ENCODE measurements at regions not wholly inside any gene's neighbourhood (a gene's known extent, or its start where the extent isn't known, plus 50 kb on each side); places are given as distances from the start of the nearest gene placed in this dataset.

DNA sequence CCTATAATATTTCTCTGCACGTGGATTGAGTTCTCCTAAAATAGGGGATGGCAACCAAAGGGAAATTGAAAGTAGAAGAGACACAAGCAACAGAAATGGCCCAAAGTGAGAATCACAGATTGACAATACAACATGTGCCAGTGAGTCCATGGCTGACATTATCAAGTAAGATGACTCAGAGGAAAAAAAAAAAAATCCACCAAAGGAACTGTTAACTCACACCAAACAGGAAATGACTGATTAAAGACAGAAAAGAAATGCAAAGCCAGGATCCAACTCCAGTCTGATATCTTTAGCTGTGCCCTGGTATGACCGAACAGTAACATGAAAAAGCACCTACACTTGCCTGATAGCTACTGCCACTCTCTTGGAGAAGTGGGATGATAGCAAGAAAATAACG lies 485.0 kb downstream of the PRKD1 start:
- DNase-seq (ENCODE audit: low read depth in 4 of 4, low spot score in 3 of 4): no peak

GRCh38 chr14:29444216-29444615 lies 483.4 kb downstream of the PRKD1 start:
- no peak for DNase-seq (ENCODE audit: low read depth in 4 of 4, low spot score in 3 of 4)

GRCh38 chr14:29444805-29445204 lies 482.8 kb downstream of the PRKD1 start:
- DNase-seq (ENCODE audit: low read depth in 4 of 4, low spot score in 3 of 4): no peak

DNA sequence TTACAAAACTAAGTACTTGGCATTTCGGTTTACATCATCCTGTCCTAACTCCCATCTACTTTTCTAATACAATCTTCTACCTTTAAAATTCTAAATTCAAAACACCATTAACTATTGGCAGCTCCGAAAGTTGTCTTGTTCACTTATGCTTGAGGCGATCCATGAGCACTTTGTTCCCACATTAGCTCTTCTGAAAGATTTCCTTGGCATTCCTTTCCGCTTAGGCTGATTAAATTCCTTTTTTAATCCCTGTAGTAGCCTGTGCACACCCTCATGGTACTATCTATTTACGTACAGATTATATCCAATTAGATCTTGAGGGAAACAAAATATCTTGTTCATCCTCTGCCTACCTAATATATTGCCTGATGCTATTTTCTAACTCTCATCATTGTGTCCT lies 480.7 kb downstream of the PRKD1 start:
- DNase-seq (ENCODE audit: low read depth in 4 of 4, low spot score in 3 of 4): no peak

DNA sequence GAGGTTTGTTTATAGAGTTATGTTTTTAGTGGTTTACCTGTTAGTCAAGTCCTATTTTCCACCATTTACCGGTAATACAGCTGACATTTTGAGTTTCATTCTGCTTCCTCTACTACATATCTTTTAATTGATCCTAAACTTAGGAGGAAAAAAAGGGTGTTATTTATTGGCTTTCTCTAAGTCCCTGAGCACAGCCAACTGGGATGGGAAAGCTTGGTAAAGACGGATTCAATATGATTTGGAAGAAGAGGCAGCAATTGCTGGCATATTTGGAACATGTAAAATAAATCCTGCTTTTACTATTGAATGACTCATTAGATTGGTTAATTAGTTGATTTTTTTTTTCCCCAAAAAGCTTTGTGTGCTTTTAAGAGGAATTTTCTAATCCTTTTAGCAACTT lies 475.7 kb downstream of the PRKD1 start:
- DNase-seq (ENCODE audit: low read depth in 4 of 4, low spot score in 3 of 4): no peak

DNA sequence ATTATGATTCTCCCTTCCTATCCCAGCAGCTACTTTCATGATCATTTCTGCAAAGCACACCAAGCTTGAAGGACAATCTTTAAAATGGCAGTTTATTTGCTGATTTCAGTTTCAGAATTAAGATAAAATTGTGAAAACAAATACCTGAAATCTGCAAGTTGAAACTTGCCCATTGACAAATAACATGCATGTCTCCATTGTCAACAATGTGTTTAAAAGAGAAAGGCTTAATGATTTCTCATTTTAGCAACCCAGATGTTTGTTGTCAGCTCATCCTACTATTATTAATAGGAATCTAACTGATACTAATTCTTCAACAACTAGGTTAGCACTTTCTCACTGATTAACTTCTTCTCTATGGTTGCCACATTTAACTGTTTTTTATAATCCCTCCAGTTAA lies 474.6 kb downstream of the PRKD1 start:
- no peak for DNase-seq (ENCODE audit: low read depth in 4 of 4, low spot score in 3 of 4)

GRCh38 chr14:29454026-29454693 lies 473.5 kb downstream of the PRKD1 start:
- no peak for DNase-seq (ENCODE audit: low read depth in 4 of 4, low spot score in 3 of 4)

DNA sequence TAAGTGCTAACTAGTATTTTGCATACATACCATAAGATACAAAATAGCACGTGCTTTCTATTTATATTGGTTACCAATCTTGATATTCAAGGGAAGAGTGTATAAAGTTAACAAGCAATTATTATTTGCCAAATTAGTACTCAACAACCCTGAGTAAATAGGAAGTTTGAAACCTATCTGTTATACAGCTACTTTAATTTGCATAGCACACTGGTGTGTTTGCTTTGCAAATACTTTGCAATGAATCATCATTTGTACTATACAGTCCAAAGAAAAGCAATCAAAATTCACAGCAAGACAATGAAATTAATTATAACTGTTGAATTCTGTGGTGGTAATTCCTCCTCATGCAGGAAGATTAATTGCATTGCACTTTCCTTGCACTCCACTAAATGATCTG lies 469.1 kb downstream of the PRKD1 start:
- DNase-seq (ENCODE audit: low read depth in 4 of 4, low spot score in 3 of 4): no peak

- DNase-seq (ENCODE audit: low read depth in 4 of 4, low spot score in 3 of 4): no peak
Measured at GRCh38 chr14:29459531-29459930, 468.1 kb downstream of the PRKD1 start.

DNA sequence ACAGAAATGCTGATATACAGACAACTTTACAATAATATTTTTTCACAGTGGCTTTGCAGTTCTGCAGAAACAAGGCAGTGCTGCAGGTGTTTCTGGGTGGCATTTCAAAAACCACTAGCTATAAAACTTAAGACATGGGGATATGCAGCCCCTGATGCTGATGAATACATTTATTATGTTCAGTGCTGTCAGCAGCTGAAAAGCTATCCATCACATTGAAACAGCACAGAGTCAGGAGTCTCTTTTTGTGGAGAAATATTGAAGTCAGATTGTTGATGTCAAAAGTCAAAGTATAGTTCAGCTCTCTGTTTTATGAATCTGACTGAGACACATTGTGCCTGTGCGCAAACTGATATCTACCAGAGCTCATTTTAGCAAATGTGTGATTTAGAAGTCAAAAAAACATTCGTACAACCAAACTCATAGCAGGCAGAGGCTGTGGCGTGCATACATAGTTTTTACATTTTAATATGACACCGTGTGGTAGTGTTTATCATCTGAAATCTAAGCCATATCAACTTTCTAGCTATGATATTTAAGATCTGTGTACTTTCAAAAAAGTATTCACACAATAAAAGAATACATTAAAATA lies 467.6 kb downstream of the PRKD1 start:
- DNase-seq (ENCODE audit: low read depth in 4 of 4, low spot score in 3 of 4): no peak

DNA sequence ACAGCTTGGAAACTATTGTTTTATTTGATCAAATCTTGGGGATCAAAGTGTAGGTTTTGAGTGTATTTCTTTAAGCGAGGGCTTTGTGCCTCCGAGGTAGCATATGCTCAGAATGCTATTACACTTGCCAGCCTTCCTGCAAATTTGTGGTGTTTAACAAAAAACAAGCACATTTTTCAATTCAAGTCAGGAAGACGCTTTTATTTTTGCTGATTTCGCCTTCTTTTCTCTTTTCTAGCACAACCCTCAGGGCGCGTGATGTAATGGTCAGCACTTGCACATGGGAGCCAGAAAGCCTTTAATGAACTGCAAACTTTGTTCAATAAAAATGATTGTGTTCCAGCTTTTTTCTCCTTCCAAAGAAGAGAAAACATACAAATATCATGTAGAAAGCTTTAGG lies 466.5 kb downstream of the PRKD1 start:
- no peak for DNase-seq (ENCODE audit: low read depth in 4 of 4, low spot score in 3 of 4)

- DNase-seq (ENCODE audit: low read depth in 4 of 4, low spot score in 3 of 4): no peak
Measured at GRCh38 chr14:29461506-29461905, 466.1 kb downstream of the PRKD1 start.

- DNase-seq (ENCODE audit: low read depth in 4 of 4, low spot score in 3 of 4): no peak
Measured at GRCh38 chr14:29462321-29462720, 465.3 kb downstream of the PRKD1 start.

DNA sequence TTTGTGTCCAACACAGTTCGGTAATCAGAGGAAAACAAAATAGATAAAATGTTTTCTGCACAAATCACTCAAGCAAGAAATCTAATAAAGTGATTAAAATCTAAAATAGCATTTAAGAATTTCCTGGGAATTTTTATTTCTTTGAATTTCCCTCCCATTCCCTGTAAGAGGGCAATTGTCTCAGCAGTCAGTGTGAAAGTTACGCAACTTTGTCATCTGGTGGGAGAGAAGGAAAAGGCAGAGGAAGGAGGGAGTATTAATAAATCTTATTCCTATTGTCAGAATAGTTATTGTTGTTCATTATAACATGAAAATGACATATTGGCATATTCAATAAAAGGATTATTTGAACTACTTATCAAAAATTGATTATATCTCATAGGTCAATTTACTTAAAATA lies 464.9 kb downstream of the PRKD1 start:
- DNase-seq (ENCODE audit: low read depth in 4 of 4, low spot score in 3 of 4): no peak

GRCh38 chr14:29463727-29464395 lies 463.8 kb downstream of the PRKD1 start:
- DNase-seq (ENCODE audit: low read depth in 4 of 4, low spot score in 3 of 4): no peak

DNA sequence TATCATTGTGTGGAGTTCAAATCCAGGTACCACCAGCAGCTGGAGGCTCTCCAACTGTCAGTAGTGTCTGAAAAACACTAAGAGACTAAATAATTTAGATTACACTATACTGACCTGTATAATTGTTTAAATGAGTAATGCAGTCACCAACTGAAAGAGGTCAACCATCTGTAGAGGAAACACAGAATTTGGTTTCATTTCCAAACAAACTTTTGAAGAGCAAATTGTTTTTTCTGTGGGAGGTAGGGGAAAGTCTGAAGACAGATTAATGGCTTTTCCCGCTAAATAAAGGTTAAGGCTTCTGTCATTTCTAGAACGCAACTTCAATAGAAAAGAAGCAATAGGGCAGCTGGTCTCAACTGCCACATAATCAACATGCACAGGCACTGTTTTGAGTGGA lies 462.6 kb downstream of the PRKD1 start:
- DNase-seq (ENCODE audit: low read depth in 4 of 4, low spot score in 3 of 4): no peak

DNA sequence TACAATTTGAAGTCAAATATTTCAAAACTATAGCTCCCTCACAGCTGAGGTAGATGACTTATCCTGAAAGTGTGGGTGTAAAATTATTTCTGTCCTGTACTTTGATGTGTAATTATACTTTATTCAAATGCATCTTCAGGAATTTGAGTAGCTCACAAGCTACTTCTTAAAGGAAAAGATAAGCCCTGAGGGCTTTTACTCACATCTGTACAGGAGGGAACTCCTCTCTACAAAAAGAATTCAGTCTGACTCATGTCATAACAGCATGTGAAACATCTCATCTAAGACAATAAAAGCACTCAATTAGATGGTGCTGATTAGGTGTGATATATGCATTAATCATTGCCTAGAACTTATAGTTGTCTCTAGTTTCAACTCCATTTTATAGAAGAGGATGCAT lies 452.0 kb downstream of the PRKD1 start:
- DNase-seq (ENCODE audit: low read depth in 4 of 4, low spot score in 3 of 4): no peak

GRCh38 chr14:29486132-29486531 lies 441.5 kb downstream of the PRKD1 start:
- no peak for DNase-seq (ENCODE audit: low read depth in 4 of 4, low spot score in 3 of 4)

GRCh38 chr14:29489911-29490425 lies 437.7 kb downstream of the PRKD1 start:
- DNase-seq (ENCODE audit: low read depth in 4 of 4, low spot score in 3 of 4): no peak

DNA sequence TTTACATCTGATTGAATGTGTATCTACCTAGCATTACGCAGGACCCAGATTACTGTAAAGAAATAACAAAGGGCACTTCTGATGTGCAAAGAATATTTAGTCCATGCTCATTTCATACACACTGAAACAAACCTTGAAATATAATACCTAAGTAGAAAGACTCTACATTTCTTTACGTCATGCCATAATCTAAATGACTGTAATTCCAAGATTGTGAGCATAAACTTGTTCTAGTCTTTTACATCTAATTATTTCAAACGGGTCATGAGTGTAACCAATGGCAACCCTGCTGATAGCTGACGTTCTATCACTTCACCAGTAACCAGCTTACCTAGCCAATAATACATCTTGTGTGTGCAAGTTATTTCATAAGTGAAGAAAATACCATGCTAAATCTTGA lies 433.8 kb downstream of the PRKD1 start:
- DNase-seq (ENCODE audit: low read depth in 4 of 4, low spot score in 3 of 4): no peak

DNA sequence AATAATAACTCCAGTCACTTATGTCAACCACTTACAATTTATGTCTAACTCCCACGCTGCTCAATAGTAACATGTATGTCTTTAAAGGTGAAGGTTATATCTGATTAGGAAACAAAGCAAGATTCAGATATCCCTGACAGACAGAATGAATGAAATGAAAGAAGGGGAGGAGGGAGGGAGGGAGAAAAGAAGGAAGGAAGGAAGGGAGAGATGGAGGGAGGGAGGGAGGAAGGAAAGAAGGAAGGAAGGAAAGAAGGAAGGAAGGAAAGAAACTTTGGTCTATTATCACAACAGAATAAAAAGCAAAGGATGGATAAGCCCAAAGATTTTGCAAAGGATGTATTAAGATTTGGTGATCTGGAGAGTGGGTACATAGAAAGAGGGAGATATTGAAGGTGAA lies 433.3 kb downstream of the PRKD1 start:
- no peak for DNase-seq (ENCODE audit: low read depth in 4 of 4, low spot score in 3 of 4)

DNA sequence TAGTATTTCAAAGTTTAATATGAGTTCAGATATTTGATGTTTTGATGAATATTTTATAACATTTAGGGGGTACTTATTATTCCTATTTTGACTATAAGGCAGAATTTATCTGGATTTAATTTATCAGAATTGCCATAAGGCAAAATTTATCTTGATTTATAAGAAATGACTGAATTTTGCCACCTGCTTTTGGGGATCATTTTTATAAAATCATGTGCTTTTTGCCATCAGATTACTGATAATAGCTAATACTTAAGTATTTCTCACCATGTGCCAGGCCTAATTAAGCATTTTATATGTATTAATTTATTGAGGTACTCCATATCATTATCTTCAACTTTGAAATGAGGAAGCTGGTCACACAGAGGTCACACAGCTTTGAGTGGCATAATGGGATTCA lies 423.7 kb downstream of the PRKD1 start:
- DNase-seq (ENCODE audit: low read depth in 4 of 4, low spot score in 3 of 4): no peak

Data from left renal pelvis (tissue), 4 donors.